Fibroblast of the aortic adventitia (primary cell): ENCODE measurements at regions not wholly inside any gene's neighbourhood (a gene's known extent, or its start where the extent isn't known, plus 50 kb on each side); places are given as distances from the start of the nearest gene placed in this dataset.

ENCODE experiments used
- DNase-seq: peaks from one replicate; pipeline ENCODE4 v3.0.0-alpha.2; 2010; ENCODE audit warnings: low read depth
- H3K4me3 ChIP-seq: 2 replicates; pipeline ENCODE4 v1.5.1; 2011; ENCODE audit warnings: low read depth, mild to moderate bottlenecking, control low read depth, low read length, moderate library complexity
- CTCF ChIP-seq: IDR thresholded peaks from 2 replicates; pipeline ENCODE4 v1.5.1; 2011; ENCODE audit warnings: mild to moderate bottlenecking, low read length, control low read depth, inconsistent platforms; ENCODE audit not compliant: insufficient read depth

- no peak for DNase-seq
- no peak for TF ChIP-seq CTCF
- no peak overlapping the region for H3K4me3 ChIP-seq
Observed at GRCh38 chr4:155495572-155496293, 119.0 kb upstream of the MAP9 start.

GRCh38 chr4:155494037-155494718, 117.4 kb upstream of the MAP9 start:
- no peak for DNase-seq
- H3K4me3 ChIP-seq: no peak overlapping the region
- TF ChIP-seq CTCF: no peak

- H3K4me3 ChIP-seq: no peak overlapping the region
- DNase-seq: no peak
- TF ChIP-seq CTCF: no peak
Observed at GRCh38 chr4:155491336-155492120, 114.8 kb upstream of the MAP9 start.

GRCh38 chr4:155489271-155489670, 112.5 kb upstream of the MAP9 start:
- TF ChIP-seq CTCF: no peak
- DNase-seq: no peak
- H3K4me3 ChIP-seq: no peak overlapping the region

- H3K4me3 ChIP-seq: no peak overlapping the region
- TF ChIP-seq CTCF: no peak
- no peak for DNase-seq
Observed at GRCh38 chr4:155488691-155489090, 111.9 kb upstream of the MAP9 start.

- no peak for TF ChIP-seq CTCF
- DNase-seq: no peak
- no peak overlapping the region for H3K4me3 ChIP-seq
Observed at GRCh38 chr4:155487210-155487609, 110.4 kb upstream of the MAP9 start.
